ENCODE measurements at regions not wholly inside any gene's neighbourhood (a gene's known extent, or its start where the extent isn't known, plus 50 kb on each side); places are given as distances from the start of the nearest gene placed in this dataset.

- whole genome bisulfite sequencing, 5 donors = 61 to 82% (median 74%) methylated on average over 3 of the region's 3 CpGs
- Histone ChIP-seq H3K27me3 (replicated peaks in 1 of 7) (no peaks in the 10 kb centered on the region), H3K9me3 (peaks cover 0 to 9% (median 0%) of the 10 kb centered on the region in 8 donors), H3K27ac (no peak overlapping the region), H3K4me3 (no peak overlapping the region), H3K36me3 (no peaks in the 10 kb centered on the region), H3K4me1 (no peaks in the 10 kb centered on the region)
- TF ChIP-seq POLR2A (IDR thresholded peaks at IDR 0.05) = no peak
- TF ChIP-seq CTCF (IDR thresholded peaks at IDR 0.05 in 8 of 11, conservative IDR thresholded peaks at IDR 0.05 in 3 of 11) = no peak
- TF ChIP-seq POLR2AphosphoS5 (IDR thresholded peaks at IDR 0.05) = no peak
- intact Hi-C loops (cut with DNase I; ENCODE audit: low total_unique reads) = no loop called here
- no peak for DNase-seq
Observed at GRCh38 chr4:147284256-147284835, 196.6 kb upstream of the EDNRA start.

- H3K9me3 ChIP-seq = peaks cover 0 to 9% (median 0%) of the 10 kb centered on the region in 8 donors
- no peak overlapping the region for H3K4me3 ChIP-seq
- no peaks in the 10 kb centered on the region for H3K36me3 ChIP-seq
- intact Hi-C loops (cut with DNase I; ENCODE audit: low total_unique reads) = no loop called here
- H3K27me3 ChIP-seq (replicated peaks in 1 of 7) = no peaks in the 10 kb centered on the region
- WGBS, 5 donors = 67 to 77% (median 73%) methylated on average over 1 of the region's 1 CpG
- no peaks in the 10 kb centered on the region for H3K4me1 ChIP-seq
- TF ChIP-seq POLR2AphosphoS5 (IDR thresholded peaks at IDR 0.05) (no peak), CTCF (IDR thresholded peaks at IDR 0.05 in 8 of 11, conservative IDR thresholded peaks at IDR 0.05 in 3 of 11) (no peak), POLR2A (IDR thresholded peaks at IDR 0.05) (no peak)
- no peak overlapping the region for H3K27ac ChIP-seq
- no peak for DNase-seq
Observed at GRCh38 chr4:147284935-147285334, 196.0 kb upstream of the EDNRA start.

- no peaks in the 10 kb centered on the region for H3K36me3 ChIP-seq
- H3K27me3 ChIP-seq (replicated peaks in 1 of 7) = no peaks in the 10 kb centered on the region
- no peak for DNase-seq
- no peak overlapping the region for H3K27ac ChIP-seq
- H3K4me1 ChIP-seq = no peaks in the 10 kb centered on the region
- peaks cover 0 to 9% (median 0%) of the 10 kb centered on the region in 8 donors for H3K9me3 ChIP-seq
- WGBS, 5 donors = 82 to 96% (median 84%) methylated on average over 4 of the region's 4 CpGs
- no peak for TF ChIP-seq POLR2AphosphoS5 (IDR thresholded peaks at IDR 0.05)
- TF ChIP-seq CTCF (IDR thresholded peaks at IDR 0.05 in 8 of 11, conservative IDR thresholded peaks at IDR 0.05 in 3 of 11) = no peak
- no peak for TF ChIP-seq POLR2A (IDR thresholded peaks at IDR 0.05)
- intact Hi-C loops (cut with DNase I; ENCODE audit: low total_unique reads) = no loop called here
- no peak overlapping the region for H3K4me3 ChIP-seq
Observed at GRCh38 chr4:147285751-147286150, 195.1 kb upstream of the EDNRA start.

- intact Hi-C loops (cut with DNase I; ENCODE audit: low total_unique reads) = no loop called here
- H3K4me3 ChIP-seq = no peak overlapping the region
- no peaks in the 10 kb centered on the region for H3K27me3 ChIP-seq (replicated peaks in 1 of 7)
- no peak for DNase-seq
- H3K9me3 ChIP-seq = peaks cover 0 to 4% (median 0%) of the 10 kb centered on the region in 8 donors
- H3K27ac ChIP-seq = no peak overlapping the region
- 78 to 89% (median 80%) methylated on average over 6 of the region's 6 CpGs for WGBS, 5 donors
- H3K4me1 ChIP-seq = no peaks in the 10 kb centered on the region
- TF ChIP-seq POLR2A (IDR thresholded peaks at IDR 0.05) (no peak), CTCF (IDR thresholded peaks at IDR 0.05 in 8 of 11, conservative IDR thresholded peaks at IDR 0.05 in 3 of 11) (no peak), POLR2AphosphoS5 (IDR thresholded peaks at IDR 0.05) (no peak)
- no peaks in the 10 kb centered on the region for H3K36me3 ChIP-seq
Observed at GRCh38 chr4:147286846-147287587, 193.9 kb upstream of the EDNRA start.
